Left colon (tissue), 2 donors: ENCODE measurements at regions not wholly inside any gene's neighbourhood (a gene's known extent, or its start where the extent isn't known, plus 50 kb on each side); places are given as distances from the start of the nearest gene placed in this dataset.

Experiments
- ATAC-seq: fragments of 200-7000 bp; cut with Tn5 transposase; one replicate; pipeline ENCODE4 v1.9.1; 2020; ENCODE audit warnings: mild to moderate bottlenecking, moderate library complexity
- DNase-seq, 2 donors: peaks; one replicate each; pipeline ENCODE4 v3.0.0-alpha.2; 2020
- intact Hi-C, 2 donors: fragments of 100-400 bp; cut with DNase I in 1 of 2; cut with micrococcal nuclease in 1 of 2; formaldehyde crosslinking; loops; one replicate each; pipeline versions ENCODE4 v1.11.2 to v1.14.0; 2022; cut with DNase I, micrococcal nuclease
- donor health status: DM: no; HTN: no; CAD: no.
- donor health status: DM: yes; HTN: yes; CAD: no.

DNA sequence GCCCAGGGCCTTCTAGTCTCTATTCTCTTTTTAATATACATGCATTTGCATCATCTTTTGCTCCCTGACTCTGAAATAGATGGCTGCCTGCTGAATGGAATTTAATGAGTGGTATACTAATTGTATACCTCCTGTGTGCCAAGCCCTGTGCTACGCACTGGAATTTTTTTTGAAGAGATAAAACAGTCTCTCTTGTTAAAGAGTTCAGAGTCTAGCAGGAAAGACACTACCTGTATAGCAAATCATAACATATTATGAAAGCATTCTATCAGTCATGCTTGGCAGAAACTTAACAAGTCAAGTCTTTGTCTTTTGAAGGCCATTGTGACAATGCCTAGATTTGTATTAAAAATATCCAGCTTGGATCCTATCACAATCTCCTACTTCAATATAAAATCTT lies 63.7 kb upstream of the SESN3 start:
- DNase-seq: no peak
- intact Hi-C loops: no loop called here
- ATAC-seq: peak; percentile 32

DNA sequence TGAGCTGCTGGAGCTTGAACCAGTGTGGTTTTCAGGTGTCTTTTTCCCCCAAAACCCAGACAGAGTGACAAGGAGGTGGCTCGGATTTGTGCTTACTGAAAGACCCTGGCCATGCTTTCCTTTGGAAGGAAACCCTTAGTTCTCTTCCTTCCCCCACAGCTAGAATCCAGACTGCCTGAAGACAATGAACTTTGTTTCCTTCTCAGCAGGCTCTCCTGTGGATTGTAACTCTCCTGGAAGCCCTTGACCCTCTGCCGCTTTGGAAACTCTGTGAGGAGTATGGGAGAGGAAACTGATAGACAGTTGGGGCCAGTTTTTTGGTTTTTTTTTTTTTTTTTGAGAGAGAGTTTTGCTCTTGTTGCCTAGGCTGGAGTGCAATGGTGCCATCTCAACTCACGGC lies 62.1 kb upstream of the SESN3 start:
- DNase-seq: no peak
- intact Hi-C loops: no loop called here
- ATAC-seq: no peak

DNA sequence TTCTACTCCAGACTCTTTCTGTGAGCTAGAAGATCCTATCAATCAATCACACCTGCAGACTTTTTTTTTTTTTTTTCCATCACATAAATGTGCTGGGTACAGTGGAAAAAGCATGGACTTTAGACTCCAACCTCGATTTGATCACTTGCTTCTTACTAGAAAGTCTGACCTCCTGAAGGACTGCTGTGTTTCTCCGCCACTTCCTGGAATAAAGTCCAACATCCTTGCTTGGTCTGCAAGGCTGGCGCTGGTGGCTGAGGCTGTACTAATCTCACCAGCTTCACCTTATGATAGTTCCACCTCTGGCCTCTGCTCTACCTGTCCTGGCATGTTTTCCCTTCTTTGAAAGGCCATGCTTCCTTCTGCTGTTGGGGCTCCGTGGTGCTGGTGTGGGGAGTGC lies 60.9 kb upstream of the SESN3 start:
- ATAC-seq (peak; percentile 88), DNase-seq (peak; percentile 37 to 45)
- intact Hi-C loops: no loop called here

DNA sequence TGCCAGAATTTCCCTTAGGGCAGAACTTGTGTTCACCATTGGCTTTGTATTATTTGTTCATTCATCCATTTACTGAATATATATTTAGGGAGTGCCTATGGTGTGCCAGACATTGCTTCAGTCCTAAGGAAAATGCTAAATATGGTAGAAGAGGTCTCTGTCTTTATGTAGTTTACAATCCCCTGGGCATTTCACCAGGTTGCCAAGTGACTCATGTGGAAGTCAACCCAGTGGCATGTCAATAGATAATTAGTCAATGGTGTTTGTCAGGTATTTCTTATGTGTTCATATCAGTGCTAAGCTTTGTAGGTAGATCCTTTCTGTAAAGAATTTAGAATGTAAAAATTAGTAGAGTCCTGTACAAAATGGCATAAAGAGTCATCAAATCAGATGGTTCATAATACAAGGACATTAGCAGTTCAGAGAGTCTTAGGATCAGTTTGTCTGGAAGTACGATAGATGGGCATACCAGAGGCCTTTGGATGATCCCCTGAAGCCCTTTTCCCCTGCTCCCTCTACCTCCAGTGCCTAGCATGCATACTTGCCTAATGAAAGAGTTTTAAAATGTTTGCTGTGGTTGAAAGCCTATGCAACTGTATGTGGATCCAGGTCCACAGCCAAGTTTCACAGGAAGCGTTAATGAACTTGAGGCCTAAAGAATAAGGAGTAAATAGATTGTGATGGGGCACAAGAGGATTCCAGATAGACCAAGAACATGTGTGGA lies 58.5 kb upstream of the SESN3 start:
- intact Hi-C loops: no loop called here
- ATAC-seq (no peak), DNase-seq (no peak)

DNA sequence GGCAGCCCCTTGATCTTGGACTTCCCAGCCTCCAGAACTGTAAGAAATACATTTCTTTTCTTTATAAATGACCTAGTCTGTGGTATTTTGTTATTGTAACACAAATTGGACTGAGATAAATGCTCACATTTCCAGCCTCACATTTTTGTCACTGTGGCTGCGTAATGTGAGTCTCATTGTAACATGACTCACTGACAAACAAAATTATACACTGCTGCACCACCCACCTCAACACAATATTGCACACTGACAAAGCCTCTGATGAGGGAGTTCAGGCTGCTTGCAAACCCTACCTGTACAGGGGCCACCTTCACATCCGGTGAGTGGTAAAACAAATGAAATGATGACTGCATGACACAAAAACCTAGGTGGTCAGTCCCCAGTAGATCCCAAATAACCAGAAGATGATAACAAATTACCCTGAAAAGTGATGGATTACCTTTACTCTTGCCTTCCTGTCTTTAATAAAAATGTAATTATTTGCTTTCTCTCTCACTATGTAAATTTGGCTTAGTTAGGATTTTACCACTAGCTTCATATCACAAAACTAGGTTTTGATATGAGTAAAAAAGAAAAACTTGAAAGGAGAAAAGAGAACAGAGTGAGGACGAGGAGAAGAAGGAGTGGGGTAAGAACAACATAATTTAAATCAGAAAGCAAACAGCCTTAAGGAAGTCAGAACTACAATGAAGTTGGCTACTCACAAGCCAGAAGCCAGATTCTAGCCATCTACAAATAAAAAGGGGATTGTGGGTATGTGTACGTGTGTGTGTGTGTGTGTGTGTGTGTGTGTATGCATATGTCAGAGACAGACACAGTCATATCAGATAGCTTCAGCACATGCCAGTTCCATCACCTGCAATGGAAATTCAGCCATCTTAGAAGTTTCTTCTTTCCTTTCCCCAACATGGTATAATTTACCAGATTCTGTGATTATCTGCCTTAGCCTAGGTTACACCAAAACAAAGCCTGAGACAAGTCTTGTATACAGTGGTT lies 53.4 kb upstream of the SESN3 start:
- no peak for ATAC-seq
- intact Hi-C loops: no loop called here
- DNase-seq: no peak

DNA sequence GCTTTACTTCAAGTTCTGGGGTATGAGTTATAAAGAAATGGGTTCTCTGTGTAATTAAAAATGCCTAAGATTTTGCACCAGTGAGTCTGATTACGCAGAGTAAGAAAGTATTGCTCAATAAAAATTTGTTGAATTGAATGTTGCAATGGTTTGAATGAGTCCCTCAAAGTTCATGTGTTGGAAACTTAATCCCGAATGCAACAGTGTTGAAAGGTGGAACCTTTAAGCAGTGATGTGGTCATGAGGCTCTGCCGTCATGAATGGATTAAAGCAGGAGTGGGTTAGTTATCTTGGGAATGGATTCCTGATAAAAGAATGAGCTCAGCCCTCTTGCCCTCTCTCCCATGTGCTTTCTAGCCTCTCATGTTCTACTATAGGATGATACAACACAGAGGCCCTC lies 52.6 kb upstream of the SESN3 start:
- no peak for DNase-seq
- intact Hi-C loops: no loop called here
- ATAC-seq: no peak

DNA sequence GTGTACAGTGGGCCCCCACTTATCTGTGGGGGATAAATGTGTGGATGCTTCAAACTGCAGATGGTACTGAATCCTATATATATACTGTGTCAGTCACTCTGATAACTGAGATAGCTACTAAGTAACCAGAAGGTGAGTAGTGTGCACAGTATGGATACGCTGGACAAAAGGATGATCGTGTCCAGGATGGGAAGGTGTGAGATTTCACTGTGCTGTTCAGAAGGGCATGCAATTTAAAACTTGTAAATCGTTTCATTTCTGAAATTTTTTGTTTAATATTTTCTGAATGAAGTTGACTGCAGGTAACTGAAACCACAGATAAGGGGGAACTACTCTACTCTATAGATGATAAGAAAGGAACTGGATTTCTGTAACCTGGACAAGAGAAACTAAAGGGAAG lies 52.1 kb upstream of the SESN3 start:
- ATAC-seq (no peak), DNase-seq (no peak)
- intact Hi-C loops: no loop called here

DNA sequence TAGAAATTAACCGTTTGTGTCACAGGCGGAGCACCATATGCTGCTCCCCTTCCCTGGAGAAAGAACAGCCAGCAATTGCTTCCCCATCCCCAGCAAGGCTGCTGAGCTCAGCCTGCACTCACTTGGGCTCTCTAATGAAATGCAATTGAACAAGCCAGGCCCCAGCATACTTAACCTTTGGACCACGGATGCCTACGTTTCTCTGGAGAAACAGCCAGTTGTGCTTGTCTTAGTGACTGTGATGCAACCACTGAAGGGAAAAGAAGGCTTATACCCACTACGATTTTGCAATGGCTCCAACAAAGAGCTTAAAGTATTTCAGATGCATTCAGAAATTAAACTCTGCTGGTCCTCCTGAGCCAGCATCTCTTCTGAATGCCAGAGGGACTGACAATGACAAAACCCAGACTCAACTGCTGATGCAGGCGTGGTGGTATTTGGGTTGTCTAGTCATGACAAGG lies 51.3 kb upstream of the SESN3 start:
- no peak for DNase-seq
- ATAC-seq: no peak
- intact Hi-C loops: no loop called here
